HCT116 (cell line): ENCODE measurements at regions not wholly inside any gene's neighbourhood (a gene's known extent, or its start where the extent isn't known, plus 50 kb on each side); places are given as distances from the start of the nearest gene placed in this dataset.

Experiments
- ATAC-seq: fragments of 200-7000 bp; cut with Tn5 transposase; 2 replicates; pipeline ENCODE4 v1.9.1; 2020; ENCODE audit warnings: mild to moderate bottlenecking, moderate library complexity
- BruUV-seq: library from RNA; stranded (reverse); fragments of 400-500 nt; replicated peaks from 2 replicates; lab custom pipeline; 2021; lab: Mats Ljungman, UMichigan
- CTCF ChIA-PET: fragments of 300-600 bp; sonication (Branson Sonifier 250); formaldehyde crosslinking; loops from one replicate; lab custom pipeline; 2021; ENCODE audit warnings: antibody characterized with exemption; lab: Charles Lee
- POLR2A ChIA-PET: fragments of 300-600, 350-600 bp; sonication (Branson Sonifier 250); formaldehyde crosslinking; loops from one replicate; lab custom pipeline; 2021; ENCODE audit warnings: antibody characterized with exemption; lab: Charles Lee
- RAD21 ChIA-PET, 2 experiments: fragments of 300-600 bp; sonication (Branson Sonifier 250); formaldehyde crosslinking; loops; one replicate each; lab custom pipeline; 2023; ENCODE audit warnings: low total read pairs in 2 of 2; ENCODE audit not compliant: uncharacterized antibody in 2 of 2, unreplicated experiment in 2 of 2, low non-redundant PET in 1 of 2; lab: Charles Lee
- DNase-seq: peaks from one replicate; pipeline ENCODE4 v3.0.0-alpha.2; 2010; ENCODE audit warnings: low read depth, low spot score
- H2AFZ ChIP-seq: fragments of 200-600 bp; shearing (Covaris generic), sonication (generic); 2 replicates; pipeline ENCODE4 v1.6.1; 2017; ENCODE audit warnings: low read depth, mixed run types, mixed read lengths, antibody characterized with exemption, low read length; ENCODE audit not compliant: poor library complexity, severe bottlenecking
- H3K27ac ChIP-seq: 2 replicates; pipeline ENCODE4 v1.5.1; 2012; ENCODE audit warnings: low read depth, low read length
- H3K27me3 ChIP-seq: fragments of 200-600 bp; sonication (generic); 2 replicates; pipeline ENCODE4 v1.6.1; 2016; ENCODE audit warnings: mixed run types, low read length, mixed read lengths; ENCODE audit not compliant: insufficient read depth
- H3K36me3 ChIP-seq, 2 experiments: fragments of 200-500 bp in 1 of 2; fragments of 200-600 bp in 1 of 2; sonication (Bioruptor generic) in 1 of 2; sonication (generic) in 1 of 2; 2 replicates each; pipeline versions ENCODE4 v1.5.1 to v1.6.1; 2014 to 2016; ENCODE audit warnings: low read length in 2 of 2, inconsistent platforms in 1 of 2, mixed read lengths in 1 of 2, mixed run types in 1 of 2; ENCODE audit not compliant: insufficient read depth in 2 of 2, control insufficient read depth in 1 of 2
- H3K4me1 ChIP-seq, 2 experiments: fragments of 200-600 bp in 1 of 2; sonication (generic) in 1 of 2; 2 replicates each; pipeline versions ENCODE4 v1.5.1 to v1.6.1; 2012 to 2017; ENCODE audit warnings: low read length in 2 of 2, inconsistent platforms in 1 of 2, mild to moderate bottlenecking in 1 of 2, mixed read lengths in 1 of 2, mixed run types in 1 of 2, moderate library complexity in 1 of 2; ENCODE audit not compliant: insufficient read depth in 2 of 2, control insufficient read depth in 1 of 2
- H3K4me2 ChIP-seq: fragments of 200-600 bp; sonication (generic); 2 replicates; pipeline ENCODE4 v1.6.1; 2017; ENCODE audit warnings: mixed run types, low read length, mixed read lengths
- H3K4me3 ChIP-seq, 2 experiments: fragments of 200-600 bp in 1 of 2; sonication (generic) in 1 of 2; replicated peaks in 1 of 2; 2 replicates each; pipeline ENCODE4 v1.5.1; 2011 to 2016; ENCODE audit warnings: low read length in 2 of 2, control low read depth in 1 of 2, low read depth in 1 of 2, mild to moderate bottlenecking in 1 of 2, mixed read lengths in 1 of 2, mixed run types in 1 of 2
- H3K79me2 ChIP-seq: fragments of 200-600 bp; sonication (generic); 2 replicates; pipeline ENCODE4 v1.6.1; 2017; ENCODE audit warnings: mild to moderate bottlenecking, mixed run types, low read length, moderate library complexity, mixed read lengths; ENCODE audit not compliant: insufficient read depth
- H3K9ac ChIP-seq: fragments of 200-600 bp; sonication (generic); 2 replicates; pipeline ENCODE4 v1.6.1; 2016; ENCODE audit warnings: low read length, mixed read lengths
- H3K9me2 ChIP-seq: fragments of 200-600 bp; sonication (generic), shearing (Covaris generic); 2 replicates; pipeline ENCODE4 v1.6.1; 2017; ENCODE audit warnings: mixed run types, mild to moderate bottlenecking, moderate library complexity; ENCODE audit not compliant: insufficient read depth
- H3K9me3 ChIP-seq, 2 experiments: fragments of 200-500 bp in 1 of 2; fragments of 200-600 bp in 1 of 2; sonication (Bioruptor generic) in 1 of 2; sonication (generic) in 1 of 2; 2 replicates each; pipeline ENCODE4 v1.6.1; 2014 to 2017; ENCODE audit warnings: low read length in 2 of 2, mixed read lengths in 2 of 2, inconsistent platforms in 1 of 2, low read depth in 1 of 2, mild to moderate bottlenecking in 1 of 2, mixed run types in 1 of 2, moderate library complexity in 1 of 2; ENCODE audit not compliant: control insufficient read depth in 1 of 2, insufficient read depth in 1 of 2
- H4K20me1 ChIP-seq: fragments of 200-600 bp; sonication (generic), shearing (Covaris generic); 2 replicates; pipeline ENCODE4 v1.6.1; 2017; ENCODE audit warnings: mixed run types, mild to moderate bottlenecking, moderate library complexity; ENCODE audit not compliant: insufficient read depth
- EGR1 ChIP-seq: IDR thresholded peaks from 2 replicates; pipeline ENCODE4 v1.6.1; 2012; ENCODE audit warnings: low read depth
- EZH2 ChIP-seq: fragments of 200-600 bp; sonication (generic); IDR thresholded peaks from 2 replicates; pipeline ENCODE4 v1.6.1; 2017; ENCODE audit warnings: antibody characterized with exemption, mixed run types
- FOSL1 ChIP-seq: IDR thresholded peaks from 2 replicates; pipeline ENCODE4 v1.6.1; 2012; ENCODE audit warnings: low read depth
- POLR2AphosphoS5 ChIP-seq: IDR thresholded peaks from 2 replicates; pipeline ENCODE4 v1.6.1; 2011; ENCODE audit warnings: mild to moderate bottlenecking, low read depth, low read length, moderate library complexity
- RAD21 ChIP-seq: IDR thresholded peaks from 2 replicates; pipeline ENCODE4 v1.6.1; 2012; ENCODE audit warnings: low read depth, mild to moderate bottlenecking
- SRF ChIP-seq: IDR thresholded peaks from 2 replicates; pipeline ENCODE4 v1.6.1; 2012; ENCODE audit warnings: low read depth
- TCF7L2 ChIP-seq: IDR thresholded peaks from 2 replicates; pipeline ENCODE4 v1.7.0; 2011; ENCODE audit warnings: borderline replicate concordance, inconsistent platforms; ENCODE audit not compliant: insufficient read depth, insufficient read length; ENCODE audit errors: extremely low read depth
- YY1 ChIP-seq: IDR thresholded peaks from 2 replicates; pipeline ENCODE4 v1.6.1; 2011; ENCODE audit warnings: low read length, low read depth, moderate library complexity, mild to moderate bottlenecking; ENCODE audit not compliant: insufficient replicate concordance; ENCODE audit errors: extremely low read depth
- intact Hi-C: fragments of 100-400 bp; cut with micrococcal nuclease; formaldehyde crosslinking; loops from 2 replicates; pipeline ENCODE4 v1.10.0; 2022

GRCh38 chrX:6599230-6599860 is 64.4 kb upstream of the VCX3A start:
- DNase-seq (no peak), ATAC-seq (no peak)
- Histone ChIP-seq H2AFZ (no peak overlapping the region), H3K9me2 (no peaks in the 10 kb centered on the region), H3K36me3 (no peaks in the 10 kb centered on the region), H4K20me1 (no peaks in the 10 kb centered on the region), H3K4me3 (no peak overlapping the region), H3K27me3 (no peaks in the 10 kb centered on the region), H3K9ac (no peak overlapping the region), H3K79me2 (no peaks in the 10 kb centered on the region), H3K4me2 (no peak overlapping the region), H3K9me3 (no peaks in the 10 kb centered on the region), H3K27ac (no peak overlapping the region), H3K4me1 (no peaks in the 10 kb centered on the region)
- CTCF ChIA-PET = no interaction called here
- TF ChIP-seq SRF (no peak), EZH2 (no peak), TCF7L2 (no peak), YY1 (no peak), POLR2AphosphoS5 (no peak), RAD21 (no peak), EGR1 (no peak), FOSL1 (no peak)
- RAD21 ChIA-PET = no interaction called here
- intact Hi-C loops = no loop called here
- no TSS peak for BruUV-seq
- POLR2A ChIA-PET = no interaction called here
